AG04449 (cell line): ENCODE measurements at regions not wholly inside any gene's neighbourhood (a gene's known extent, or its start where the extent isn't known, plus 50 kb on each side); places are given as distances from the start of the nearest gene placed in this dataset.

Experiments used
- CTCF ChIA-PET: fragments of 350-600 bp; formaldehyde crosslinking; extraction: SDS; loops from one replicate; lab custom pipeline; 2021; ENCODE audit warnings: antibody characterized with exemption; lab: Yijun Ruan, JAX
- POLR2A ChIA-PET: fragments of 400-600, 350-600 bp; formaldehyde crosslinking; extraction: SDS; loops from one replicate; lab custom pipeline; 2020; ENCODE audit warnings: antibody characterized with exemption, inconsistent platforms; lab: Yijun Ruan, JAX
- DNase-seq: peaks from one replicate; pipeline ENCODE4 v3.0.0-alpha.2; 2010; ENCODE audit warnings: low read depth, low spot score
- H3K4me3 ChIP-seq: 2 replicates; pipeline ENCODE4 v1.5.1; 2011; ENCODE audit warnings: low read depth, mild to moderate bottlenecking, control low read depth, low read length
- CTCF ChIP-seq: IDR thresholded peaks from one replicate; pipeline ENCODE4 v1.5.1; 2011; ENCODE audit warnings: mild to moderate bottlenecking, moderate library complexity, low read length, control low read depth, inconsistent platforms; ENCODE audit not compliant: insufficient read depth; ENCODE audit errors: missing control alignments

GRCh38 chr1:240683576-240683975 is 71.6 kb upstream of the GREM2 start:
- CTCF ChIA-PET, result interaction anchor here (0.8 to 2.2 kb wide), 2 partner anchors 9 to 510 kb away, joined by 3 to 15 read pairs; no protein-coding TSS in a partner anchor

GRCh38 chr1:240682859-240683242 is 70.9 kb upstream of the GREM2 start:
- no peak for TF ChIP-seq CTCF
- no peak overlapping the region for H3K4me3 ChIP-seq
- ChIA-PET CTCF (interaction anchor here (2.2 kb wide), 1 partner anchor 10 kb away, joined by 15 read pairs; no protein-coding TSS in a partner anchor), POLR2A (no interaction called here)
- DNase-seq, result no peak

More at GRCh38 chr1:240683576-240683975, 71.6 kb upstream of the GREM2 start:
- no peak for TF ChIP-seq CTCF
- DNase-seq, result no peak
- no peak overlapping the region for H3K4me3 ChIP-seq
- POLR2A ChIA-PET, result no interaction called here

GRCh38 chr1:240682166-240682858 is 70.4 kb upstream of the GREM2 start:
- POLR2A ChIA-PET, result no interaction called here
- no peak for TF ChIP-seq CTCF
- DNase-seq, result no peak
- no peak overlapping the region for H3K4me3 ChIP-seq
- CTCF ChIA-PET, result interaction anchor here (2.2 kb wide), 1 partner anchor 10 kb away, joined by 15 read pairs; no protein-coding TSS in a partner anchor

- POLR2A ChIA-PET, result no interaction called here
- H3K4me3 ChIP-seq, result no peak overlapping the region
- no peak for TF ChIP-seq CTCF
- DNase-seq, result no peak
- CTCF ChIA-PET, result interaction anchor here (0.9 kb wide), 1 partner anchor 20 kb away, joined by 3 read pairs; no protein-coding TSS in a partner anchor
These were observed 60.3 kb upstream of the GREM2 start for GRCh38 chr1:240672132-240672811.

- CTCF ChIA-PET, result interaction anchor here (0.9 kb wide), 1 partner anchor 24 kb away, joined by 3 read pairs; no protein-coding TSS in a partner anchor
- POLR2A ChIA-PET, result no interaction called here
- TF ChIP-seq CTCF, result no peak
- H3K4me3 ChIP-seq, result no peak overlapping the region
- DNase-seq, result no peak
These were observed 55.4 kb upstream of the GREM2 start for GRCh38 chr1:240667351-240667750.
